Endodermal cell (in vitro differentiated cells): ENCODE measurements at regions not wholly inside any gene's neighbourhood (a gene's known extent, or its start where the extent isn't known, plus 50 kb on each side); places are given as distances from the start of the nearest gene placed in this dataset.
A peak's percentile ranks its signal among the peaks of the same experiment; 100 is the strongest.

Experiments used
- DNase-seq: peaks from one replicate; pipeline ENCODE4 v3.0.0-alpha.2; 2017
- H3K27ac ChIP-seq: 2 replicates; pipeline ENCODE4 v1.5.1; 2013; ENCODE audit warnings: mild to moderate bottlenecking, low read depth, low read length, moderate library complexity
- H3K27me3 ChIP-seq: 2 replicates; pipeline ENCODE4 v1.6.1; 2013; ENCODE audit warnings: mild to moderate bottlenecking, low read length, moderate library complexity; ENCODE audit not compliant: insufficient read depth, control insufficient read depth, poor library complexity, severe bottlenecking
- H3K36me3 ChIP-seq: 2 replicates; pipeline ENCODE4 v1.7.0; 2013; ENCODE audit warnings: mild to moderate bottlenecking, low read length, moderate library complexity; ENCODE audit not compliant: control insufficient read depth, insufficient read depth
- H3K4me1 ChIP-seq: one replicate; pipeline ENCODE4 v1.7.0; 2013; ENCODE audit warnings: low read length; ENCODE audit not compliant: control insufficient read depth, insufficient read depth
- H3K4me3 ChIP-seq: 2 replicates; pipeline ENCODE4 v1.5.1; 2013; ENCODE audit warnings: mild to moderate bottlenecking, low read length, moderate library complexity
- H3K9ac ChIP-seq: 2 replicates; pipeline ENCODE4 v1.6.1; 2013; ENCODE audit warnings: mild to moderate bottlenecking, low read length, moderate library complexity; ENCODE audit not compliant: poor library complexity, severe bottlenecking; ENCODE audit errors: extremely low read depth
- H3K9me3 ChIP-seq: 2 replicates; pipeline ENCODE4 v1.6.1; 2013; ENCODE audit warnings: mild to moderate bottlenecking, low read length, moderate library complexity; ENCODE audit not compliant: control insufficient read depth
- H3K27ac Mint-ChIP-seq: 2 replicates; pipeline ENCODE4 v1.8.0; 2020; ENCODE audit warnings: mixed read lengths
- H3K27me3 Mint-ChIP-seq: 2 replicates; pipeline ENCODE4 v1.8.0; 2021; ENCODE audit warnings: mild to moderate bottlenecking, mixed read lengths; ENCODE audit not compliant: insufficient read depth
- H3K36me3 Mint-ChIP-seq: 2 replicates; pipeline ENCODE4 v1.8.0; 2020; ENCODE audit warnings: low read depth, mixed read lengths
- H3K4me1 Mint-ChIP-seq: 2 replicates; pipeline ENCODE4 v1.8.0; 2020; ENCODE audit warnings: mixed read lengths
- H3K4me3 Mint-ChIP-seq: 2 replicates; pipeline ENCODE4 v1.8.0; 2020; ENCODE audit warnings: mild to moderate bottlenecking, moderate library complexity, mixed read lengths
- H3K9me3 Mint-ChIP-seq: 2 replicates; pipeline ENCODE4 v1.8.0; 2020; ENCODE audit warnings: mild to moderate bottlenecking, mixed read lengths
- CTCF ChIP-seq: fragments of 200-600 bp; sonication (generic); conservative IDR thresholded peaks from 2 replicates; pipeline ENCODE4 v1.5.0; 2021; ENCODE audit warnings: antibody characterized with exemption, mild to moderate bottlenecking
- WGBS, 2 experiments: methylation state at CpG; one replicate each; pipeline versions ENCODE4 v1.1.5 to v1.1.7; 2013; ENCODE audit warnings: missing lambda C conversion rate in 2 of 2, mixed read lengths in 1 of 2; ENCODE audit not compliant: insufficient coverage in 1 of 2, insufficient read length in 1 of 2; 5-methylcytosine and 5-hydroxymethylcytosine counted together

- Mint-ChIP-seq H3K4me3 (no peak overlapping the region), H3K9me3 (no peaks in the 10 kb centered on the region), H3K4me1 (no peaks in the 10 kb centered on the region), H3K27me3 (no peaks in the 10 kb centered on the region), H3K36me3 (no peaks in the 10 kb centered on the region), H3K27ac (no peak overlapping the region)
- no peaks in the 10 kb centered on the region for H3K9me3 ChIP-seq
- no peak for DNase-seq
- WGBS, 2 experiments: 97% methylated on average over 3 of the region's 4 CpGs; no CpG with 5 or more reads in 1 of the 2 experiments
- TF ChIP-seq CTCF: no peak
- H3K27me3 ChIP-seq: no peaks in the 10 kb centered on the region
- no peak overlapping the region for H3K27ac ChIP-seq
- H3K4me1 ChIP-seq: no peaks in the 10 kb centered on the region
- H3K36me3 ChIP-seq: no peaks in the 10 kb centered on the region
- H3K4me3 ChIP-seq: no peak overlapping the region
- no peak overlapping the region for H3K9ac ChIP-seq
These were observed 433.9 kb downstream of the KCNJ2 start for GRCh38 chr17:70603226-70603625.

- Histone ChIP-seq H3K4me1 (no peaks in the 10 kb centered on the region), H3K36me3 (no peaks in the 10 kb centered on the region), H3K4me3 (no peak overlapping the region), H3K27ac (no peak overlapping the region), H3K27me3 (no peaks in the 10 kb centered on the region), H3K9me3 (no peaks in the 10 kb centered on the region), H3K9ac (no peak overlapping the region)
- H3K36me3 Mint-ChIP-seq: no peaks in the 10 kb centered on the region
- H3K9me3 Mint-ChIP-seq: no peaks in the 10 kb centered on the region
- peaks cover 5% of the 10 kb centered on the region for H3K4me1 Mint-ChIP-seq
- H3K27me3 Mint-ChIP-seq: no peaks in the 10 kb centered on the region
- no peak for DNase-seq
- no peak overlapping the region for H3K27ac Mint-ChIP-seq
- WGBS, 2 experiments: 73 to 83% methylated on average over 1 of the region's 1 CpG
- peak; percentile 60 for TF ChIP-seq CTCF
- H3K4me3 Mint-ChIP-seq: no peak overlapping the region
These were observed 435.5 kb downstream of the KCNJ2 start for GRCh38 chr17:70604854-70605253.

- no peak for TF ChIP-seq CTCF
- Mint-ChIP-seq H3K27ac (no peak overlapping the region), H3K4me3 (no peak overlapping the region), H3K36me3 (no peaks in the 10 kb centered on the region), H3K4me1 (peaks cover 5% of the 10 kb centered on the region), H3K9me3 (no peaks in the 10 kb centered on the region), H3K27me3 (no peaks in the 10 kb centered on the region)
- Histone ChIP-seq H3K27me3 (no peaks in the 10 kb centered on the region), H3K4me3 (no peak overlapping the region), H3K9me3 (no peaks in the 10 kb centered on the region), H3K27ac (no peak overlapping the region), H3K9ac (no peak overlapping the region), H3K36me3 (no peaks in the 10 kb centered on the region), H3K4me1 (no peaks in the 10 kb centered on the region)
- WGBS, 2 experiments: 93 to 94% methylated on average over 2 of the region's 2 CpGs
- no peak for DNase-seq
These were observed 436.8 kb downstream of the KCNJ2 start for GRCh38 chr17:70606086-70606485.
